ENCODE measurements at regions not wholly inside any gene's neighbourhood (a gene's known extent, or its start where the extent isn't known, plus 50 kb on each side); places are given as distances from the start of the nearest gene placed in this dataset.

- no peak for TF ChIP-seq CTCF (IDR thresholded peaks at IDR 0.05 in 2 of 3, conservative IDR thresholded peaks at IDR 0.05 in 1 of 3; ENCODE audit: borderline replicate concordance in 1 of 3, insufficient read depth in 1 of 3, low read depth in 2 of 3, low read length in 2 of 3)
- no peak for TF ChIP-seq ELF1 (IDR thresholded peaks at IDR 0.05; ENCODE audit: borderline replicate concordance, low read depth)
- TF ChIP-seq TCF7L2 (IDR thresholded peaks at IDR 0.05; ENCODE audit: borderline replicate concordance, extremely low read depth, insufficient read depth, insufficient read length) = no peak
- no peak for TF ChIP-seq REST (IDR thresholded peaks at IDR 0.05; ENCODE audit: low read depth)
- TF ChIP-seq EZH2 (IDR thresholded peaks at IDR 0.05) = no peak
- TF ChIP-seq POLR2A (IDR thresholded peaks at IDR 0.05; ENCODE audit: borderline replicate concordance, extremely low read depth, insufficient read depth, insufficient read length) = no peak
- no peak for TF ChIP-seq MAX (IDR thresholded peaks at IDR 0.05)
- no peak for TF ChIP-seq SRF (IDR thresholded peaks at IDR 0.05; ENCODE audit: low read depth)
- no peak for TF ChIP-seq ZFX (IDR thresholded peaks at IDR 0.05)
- no peak for TF ChIP-seq EZH2phosphoT487 (IDR thresholded peaks at IDR 0.05; ENCODE audit: borderline replicate concordance)
- TF ChIP-seq ZBTB33 (IDR thresholded peaks at IDR 0.05; ENCODE audit: extremely low read depth, insufficient replicate concordance, low read length) = no peak
- TF ChIP-seq RAD21 (IDR thresholded peaks at IDR 0.05; ENCODE audit: low read depth) = no peak
- no peak for TF ChIP-seq SP1 (IDR thresholded peaks at IDR 0.05; ENCODE audit: low read depth)
- TF ChIP-seq FOSL1 (IDR thresholded peaks at IDR 0.05; ENCODE audit: low read depth) = no peak
Observed at GRCh38 chr7:46209611-46210388, 288.7 kb upstream of the IGFBP3 start.
